Activated CD8-positive, alpha-beta memory T cell treated with anti-CD3 and anti-CD28 coated beads, Interleukin-2, amount 10 ng/mL, durations not matched to agents 7 days and 5 days (primary cell): ENCODE measurements at regions not wholly inside any gene's neighbourhood (a gene's known extent, or its start where the extent isn't known, plus 50 kb on each side); places are given as distances from the start of the nearest gene placed in this dataset.
"Not testable (repeated sequence)": the region's sequence is repeated elsewhere in the genome, so short reads cannot be mapped to it uniquely, and the experiment has no call there.

Experiments
- ATAC-seq: fragments of 150-1000 bp; cut with Tn5 transposase; one replicate; pipeline ENCODE4 v1.10.0; 2021; ENCODE audit warnings: moderate library complexity
- CTCF ChIA-PET: fragments of 350-600 bp; sonication (Branson Sonifier 250); formaldehyde crosslinking; loops from one replicate; lab custom pipeline; 2021; ENCODE audit warnings: antibody characterized with exemption; lab: Charles Lee
- DNase-seq: peaks from one replicate; pipeline ENCODE4 v3.0.0-alpha.2; 2020
- H3K27ac Mint-ChIP-seq: one replicate; pipeline ENCODE4 v1.8.0; 2021; ENCODE audit warnings: mild to moderate bottlenecking, mixed read lengths
- H3K27me3 Mint-ChIP-seq: one replicate; pipeline ENCODE4 v1.8.0; 2021; ENCODE audit warnings: mixed read lengths
- H3K36me3 Mint-ChIP-seq: one replicate; pipeline ENCODE4 v1.8.0; 2021; ENCODE audit warnings: mild to moderate bottlenecking, mixed read lengths
- H3K4me1 Mint-ChIP-seq: one replicate; pipeline ENCODE4 v1.8.0; 2021; ENCODE audit warnings: mixed read lengths
- H3K4me3 Mint-ChIP-seq: one replicate; pipeline ENCODE4 v1.8.0; 2021; ENCODE audit warnings: mild to moderate bottlenecking, moderate library complexity, mixed read lengths
- H3K9me3 Mint-ChIP-seq: one replicate; pipeline ENCODE4 v1.8.0; 2022; ENCODE audit warnings: low read depth, mixed read lengths

DNA sequence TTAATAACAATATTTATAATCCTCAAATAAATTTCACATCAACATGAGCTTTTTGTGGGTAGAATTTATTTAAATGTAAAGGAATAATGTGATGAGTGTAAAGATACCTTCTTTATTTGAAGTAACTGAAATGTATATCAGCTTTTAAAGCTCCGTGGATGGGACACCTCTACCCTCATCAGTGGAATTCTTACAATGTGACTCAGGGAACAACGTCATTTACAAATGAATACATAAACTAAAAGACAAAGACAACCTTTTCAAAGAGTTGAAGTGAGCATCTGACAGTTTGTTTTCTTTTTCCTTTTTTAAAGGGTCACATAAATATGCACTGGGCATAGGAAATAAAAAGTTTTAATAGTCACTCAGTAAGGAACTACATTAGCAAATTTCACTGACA lies 1127.0 kb upstream of the CRIM1 start:
- Mint-ChIP-seq H3K27me3 (no peaks in the 10 kb centered on the region), H3K36me3 (no peaks in the 10 kb centered on the region), H3K4me3 (no peak overlapping the region), H3K27ac (no peak overlapping the region), H3K4me1 (no peaks in the 10 kb centered on the region), H3K9me3 (peaks cover 13% of the 10 kb centered on the region)
- ATAC-seq (no peak), DNase-seq (no peak)
- CTCF ChIA-PET = no interaction called here

DNA sequence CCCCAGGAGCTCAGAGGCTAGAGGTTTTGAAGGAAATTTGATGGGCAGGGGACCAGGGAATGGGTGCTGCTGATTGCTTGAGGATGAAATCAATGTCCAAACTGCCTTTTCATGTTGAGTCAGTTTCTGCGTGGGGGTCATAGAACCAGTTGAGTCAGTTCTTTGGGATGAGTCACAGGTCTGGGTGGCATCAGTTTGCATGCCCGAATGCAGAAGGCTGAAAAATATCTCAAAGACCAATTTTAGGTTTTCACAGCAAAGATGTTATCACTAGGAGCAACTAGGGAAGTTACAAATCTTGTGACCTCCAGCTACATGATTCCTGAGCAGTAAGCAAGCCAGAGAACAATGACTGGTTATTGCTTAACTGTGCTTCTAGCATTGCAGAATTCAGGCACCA lies 1135.1 kb upstream of the CRIM1 start:
- Mint-ChIP-seq H3K4me1 (no peaks in the 10 kb centered on the region), H3K27me3 (no peaks in the 10 kb centered on the region), H3K4me3 (no peak overlapping the region), H3K36me3 (no peaks in the 10 kb centered on the region), H3K9me3 (peaks cover 6% of the 10 kb centered on the region), H3K27ac (no peak overlapping the region)
- ATAC-seq (no peak), DNase-seq (no peak)
- CTCF ChIA-PET = no interaction called here

DNA sequence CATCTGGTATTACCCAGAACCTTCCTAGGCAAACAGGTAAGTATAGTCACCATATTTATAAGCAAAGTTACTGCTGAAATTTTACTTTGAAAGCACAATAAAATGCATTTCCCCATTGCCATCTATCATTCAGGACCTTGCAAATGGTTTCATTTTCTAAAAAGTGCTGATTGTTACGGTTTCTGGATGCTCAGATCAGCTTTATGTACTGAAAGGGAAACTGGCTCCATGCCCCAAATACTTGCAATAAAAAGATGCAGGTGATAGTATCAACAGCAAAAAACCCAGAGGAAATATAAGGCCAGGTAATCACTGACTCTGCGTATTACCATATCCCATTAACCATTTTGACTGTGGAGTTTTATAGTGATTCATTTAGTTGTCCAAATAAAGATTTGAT lies 1150.7 kb upstream of the CRIM1 start:
- DNase-seq = no peak
- CTCF ChIA-PET = no interaction called here

DNA sequence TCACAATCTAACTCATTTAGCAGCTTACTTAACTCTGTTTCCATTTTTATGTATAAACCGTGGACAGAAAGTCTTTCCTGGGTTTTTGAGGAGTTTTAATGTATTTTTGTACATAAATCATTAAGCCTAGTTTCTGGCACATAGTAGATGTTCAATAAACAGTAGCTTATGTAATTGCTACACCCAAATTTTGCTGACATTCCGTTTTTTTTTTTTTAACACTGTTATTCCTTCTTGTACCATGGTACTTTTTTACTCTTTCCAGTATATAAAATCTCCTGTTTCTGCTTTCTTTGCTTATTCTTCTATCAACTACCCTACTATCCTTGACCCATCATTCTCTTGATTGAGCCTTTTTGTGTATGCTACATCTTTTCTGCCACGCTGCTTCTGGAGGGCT lies 1151.3 kb upstream of the CRIM1 start:
- Mint-ChIP-seq H3K36me3 (no peaks in the 10 kb centered on the region), H3K9me3 (peaks cover 3% of the 10 kb centered on the region), H3K27ac (no peak overlapping the region), H3K27me3 (no peaks in the 10 kb centered on the region), H3K4me3 (no peak overlapping the region), H3K4me1 (no peaks in the 10 kb centered on the region)
- CTCF ChIA-PET = no interaction called here
- DNase-seq (no peak), ATAC-seq (no peak)

More for the DNA sequence above, 1150.7 kb upstream of the CRIM1 start:
- no peaks in the 10 kb centered on the region for H3K36me3 Mint-ChIP-seq
- no peaks in the 10 kb centered on the region for H3K27me3 Mint-ChIP-seq
- H3K27ac Mint-ChIP-seq = no peak overlapping the region
- no peaks in the 10 kb centered on the region for H3K4me1 Mint-ChIP-seq
- ATAC-seq = no peak
- peaks cover 3% of the 10 kb centered on the region for H3K9me3 Mint-ChIP-seq
- H3K4me3 Mint-ChIP-seq = no peak overlapping the region

DNA sequence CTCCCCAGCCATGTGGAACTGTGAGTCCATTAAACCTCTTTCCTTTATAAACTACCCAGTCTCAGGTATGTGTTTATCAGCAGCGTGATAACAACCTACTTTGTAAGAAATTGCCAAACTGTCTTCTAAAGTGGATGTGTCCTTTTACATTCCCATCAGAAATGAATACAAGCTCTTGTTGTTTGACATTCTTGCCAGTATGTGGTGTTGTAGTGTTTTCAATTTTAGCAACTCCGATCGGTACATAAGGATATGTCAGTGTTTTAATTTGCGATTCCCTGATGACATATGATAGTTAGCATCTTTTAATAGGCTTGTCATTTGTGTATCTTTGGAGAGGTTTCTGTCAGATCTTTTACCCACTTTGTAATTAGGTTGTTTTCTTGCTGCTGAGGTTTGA lies 1156.3 kb upstream of the CRIM1 start:
- DNase-seq (no peak), ATAC-seq (no peak)
- Mint-ChIP-seq H3K9me3 (no peaks in the 10 kb centered on the region), H3K36me3 (no peaks in the 10 kb centered on the region), H3K4me1 (no peaks in the 10 kb centered on the region), H3K4me3 (no peak overlapping the region), H3K27me3 (no peaks in the 10 kb centered on the region), H3K27ac (no peak overlapping the region)
- CTCF ChIA-PET = no interaction called here

DNA sequence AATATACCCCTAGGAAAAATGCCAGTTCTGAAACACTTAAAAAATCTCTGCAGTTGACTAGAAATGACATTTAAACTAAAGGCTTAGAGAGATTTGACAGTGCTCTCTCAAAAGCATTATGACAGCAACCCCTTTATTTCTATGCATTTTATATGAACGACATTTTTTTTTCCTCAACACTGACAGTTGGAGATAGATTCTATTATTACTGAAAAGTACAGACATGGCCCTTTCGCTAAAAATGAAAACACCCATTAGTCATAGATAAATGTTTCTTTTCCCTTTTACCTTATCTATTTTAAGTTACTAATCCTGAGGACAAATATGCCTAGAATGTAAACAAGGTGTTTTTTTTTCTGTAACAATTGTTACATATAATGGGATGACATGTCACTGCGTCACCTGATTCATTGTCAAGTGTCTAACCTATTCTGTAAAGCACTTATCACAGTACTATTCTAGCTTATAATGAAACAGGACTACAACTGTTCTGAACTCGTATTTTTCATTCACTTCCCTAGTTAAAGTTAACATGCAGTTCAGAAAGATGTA lies 1169.6 kb upstream of the CRIM1 start:
- Mint-ChIP-seq H3K4me1 (no peaks in the 10 kb centered on the region), H3K27ac (no peak overlapping the region), H3K4me3 (no peak overlapping the region), H3K36me3 (no peaks in the 10 kb centered on the region), H3K9me3 (peaks cover 5% of the 10 kb centered on the region), H3K27me3 (no peaks in the 10 kb centered on the region)
- DNase-seq (no peak), ATAC-seq (no peak)
- CTCF ChIA-PET = no interaction called here

DNA sequence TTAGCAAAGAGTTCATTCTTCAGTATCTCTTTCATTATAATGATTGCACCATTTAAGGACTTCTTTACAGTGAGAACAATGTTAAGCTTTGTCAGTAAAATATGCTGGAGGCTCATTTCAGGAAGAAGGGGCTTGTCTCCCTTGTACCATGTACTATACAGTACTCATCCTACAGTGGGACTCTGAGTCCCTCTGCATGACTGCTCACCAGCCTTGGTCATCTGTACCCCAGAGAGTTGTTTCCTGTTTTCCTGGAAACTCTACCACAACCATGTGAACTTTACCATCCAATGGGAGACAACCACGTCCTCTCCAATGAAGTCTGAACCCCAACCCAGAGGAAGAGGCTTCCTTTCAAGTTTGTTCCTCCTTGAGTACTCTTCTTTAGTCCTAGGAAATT lies 1171.1 kb upstream of the CRIM1 start:
- H3K27ac Mint-ChIP-seq = no peak overlapping the region

DNA sequence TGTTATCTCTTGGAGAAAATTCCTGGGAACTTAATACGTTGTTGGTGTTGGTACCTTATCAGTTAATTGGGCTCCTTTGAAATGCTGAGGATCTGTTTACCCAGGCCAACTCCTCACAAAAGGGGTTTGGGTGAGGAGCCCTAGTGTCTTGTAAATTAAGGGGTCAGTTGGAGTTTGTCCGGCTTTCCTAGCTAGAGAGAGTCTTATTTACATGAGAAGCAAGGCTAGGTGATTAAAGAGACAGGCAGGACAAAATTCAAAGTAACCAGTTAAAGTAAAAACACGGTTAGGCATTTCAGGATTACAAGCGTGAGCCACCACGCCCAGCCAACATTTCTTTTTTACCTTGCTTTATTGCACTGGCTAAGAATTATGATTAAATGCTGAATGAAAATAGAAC lies 1178.9 kb upstream of the CRIM1 start:
- ATAC-seq, CTCF ChIA-PET, H3K4me1 Mint-ChIP-seq, H3K9me3 Mint-ChIP-seq, H3K4me3 Mint-ChIP-seq, H3K27ac Mint-ChIP-seq, DNase-seq, H3K36me3 Mint-ChIP-seq, H3K27me3 Mint-ChIP-seq: not testable (repeated sequence)

More for the DNA sequence above, 1171.1 kb upstream of the CRIM1 start:
- H3K4me1 Mint-ChIP-seq = no peaks in the 10 kb centered on the region
- DNase-seq (no peak), ATAC-seq (no peak)
- H3K36me3 Mint-ChIP-seq = no peaks in the 10 kb centered on the region
- no peak overlapping the region for H3K4me3 Mint-ChIP-seq
- peaks cover 5% of the 10 kb centered on the region for H3K9me3 Mint-ChIP-seq
- H3K27me3 Mint-ChIP-seq = no peaks in the 10 kb centered on the region
- CTCF ChIA-PET = no interaction called here

DNA sequence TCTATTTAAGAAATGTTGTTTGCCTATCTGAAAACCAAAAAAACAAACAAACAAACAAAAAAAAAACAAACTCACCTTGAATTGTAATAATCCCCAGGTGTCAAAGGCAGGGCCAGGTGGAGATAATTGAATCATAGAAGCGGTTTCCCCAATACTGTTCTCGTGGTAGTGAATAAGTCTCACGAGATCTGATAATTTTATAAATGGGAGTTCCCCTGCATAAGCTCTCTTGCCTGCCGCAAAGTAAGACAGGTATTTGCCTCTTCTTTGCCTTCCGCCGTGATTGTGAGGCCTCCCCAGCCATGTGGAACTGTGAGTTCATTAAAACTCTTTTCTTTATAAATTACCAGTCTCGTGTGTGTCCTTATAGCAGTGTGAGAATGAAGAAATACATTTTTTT lies 1180.7 kb upstream of the CRIM1 start:
- no peaks in the 10 kb centered on the region for H3K36me3 Mint-ChIP-seq
- no peak for ATAC-seq
- H3K9me3 Mint-ChIP-seq = no peaks in the 10 kb centered on the region
- H3K4me1 Mint-ChIP-seq = no peaks in the 10 kb centered on the region
- no peak overlapping the region for H3K4me3 Mint-ChIP-seq
- CTCF ChIA-PET = no interaction called here
- H3K27me3 Mint-ChIP-seq = no peaks in the 10 kb centered on the region
- H3K27ac Mint-ChIP-seq = no peak overlapping the region
- no peak for DNase-seq

DNA sequence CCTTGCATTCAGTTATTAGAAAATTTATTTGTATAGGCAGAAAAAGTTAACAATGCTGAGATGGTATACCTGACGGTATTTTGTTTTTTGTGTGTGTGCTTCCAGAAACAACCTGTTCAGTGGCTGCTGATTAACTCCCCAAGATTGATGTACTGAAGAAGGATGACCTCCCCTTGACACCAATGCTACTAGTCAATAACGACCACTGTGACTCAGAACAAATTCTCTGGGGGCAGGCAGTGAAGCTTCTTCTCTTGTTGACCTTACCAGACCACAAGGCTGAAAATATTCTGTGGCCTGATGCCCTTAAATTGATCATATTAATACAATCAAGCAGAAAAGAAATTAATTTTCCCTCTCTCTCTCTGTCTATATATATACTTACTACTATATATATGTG lies 1182.9 kb upstream of the CRIM1 start:
- Mint-ChIP-seq H3K27me3 (no peaks in the 10 kb centered on the region), H3K27ac (no peak overlapping the region), H3K4me3 (no peak overlapping the region), H3K36me3 (no peaks in the 10 kb centered on the region), H3K4me1 (no peaks in the 10 kb centered on the region), H3K9me3 (no peaks in the 10 kb centered on the region)
- no peak for DNase-seq
- CTCF ChIA-PET = no interaction called here
- no peak for ATAC-seq

DNA sequence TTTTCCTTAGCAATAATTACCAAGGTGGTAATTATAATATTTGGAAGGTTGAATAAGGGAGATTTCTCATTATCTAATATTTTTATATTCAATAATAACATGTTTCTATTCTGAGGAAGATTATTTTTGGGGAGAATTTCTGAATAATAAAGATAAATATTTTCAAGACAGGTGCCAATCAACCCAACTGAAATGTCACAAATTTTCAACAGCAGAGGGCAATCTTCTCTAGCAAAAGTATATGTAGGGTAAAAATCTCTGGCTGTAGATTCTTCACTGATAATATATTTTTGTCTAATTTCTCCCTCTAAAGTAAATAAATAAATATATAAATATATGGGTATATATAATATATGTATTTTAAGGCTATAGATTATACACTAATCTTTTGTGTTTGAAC lies 1187.2 kb upstream of the CRIM1 start:
- ATAC-seq (no peak), DNase-seq (no peak)
- no peaks in the 10 kb centered on the region for H3K36me3 Mint-ChIP-seq
- H3K4me1 Mint-ChIP-seq = no peaks in the 10 kb centered on the region
- no peak overlapping the region for H3K27ac Mint-ChIP-seq
- CTCF ChIA-PET = no interaction called here
- no peak overlapping the region for H3K4me3 Mint-ChIP-seq
- no peaks in the 10 kb centered on the region for H3K9me3 Mint-ChIP-seq
- H3K27me3 Mint-ChIP-seq = no peaks in the 10 kb centered on the region

DNA sequence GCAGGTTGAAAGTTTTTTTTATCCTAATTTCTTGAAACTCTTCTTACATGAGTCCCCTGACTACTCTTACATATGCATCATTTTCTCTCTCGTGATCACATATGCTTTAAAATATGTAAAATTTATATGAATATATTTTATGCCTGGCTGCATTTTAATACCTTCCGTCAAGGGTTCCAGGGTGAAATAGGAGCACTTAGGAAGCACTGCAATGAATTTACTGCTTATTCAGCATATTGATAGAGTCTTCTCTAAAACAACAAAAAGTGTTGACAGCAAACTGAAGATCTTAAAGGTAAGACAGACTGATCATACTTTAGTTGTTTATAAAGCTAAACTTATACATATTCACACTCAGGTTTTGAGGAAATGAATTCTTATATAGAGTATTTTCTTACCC lies 1191.6 kb upstream of the CRIM1 start:
- DNase-seq (no peak), ATAC-seq (no peak)
- Mint-ChIP-seq H3K27me3 (no peaks in the 10 kb centered on the region), H3K4me1 (no peaks in the 10 kb centered on the region), H3K36me3 (no peaks in the 10 kb centered on the region), H3K4me3 (no peak overlapping the region), H3K27ac (no peak overlapping the region), H3K9me3 (peaks cover 2% of the 10 kb centered on the region)
- CTCF ChIA-PET = no interaction called here

DNA sequence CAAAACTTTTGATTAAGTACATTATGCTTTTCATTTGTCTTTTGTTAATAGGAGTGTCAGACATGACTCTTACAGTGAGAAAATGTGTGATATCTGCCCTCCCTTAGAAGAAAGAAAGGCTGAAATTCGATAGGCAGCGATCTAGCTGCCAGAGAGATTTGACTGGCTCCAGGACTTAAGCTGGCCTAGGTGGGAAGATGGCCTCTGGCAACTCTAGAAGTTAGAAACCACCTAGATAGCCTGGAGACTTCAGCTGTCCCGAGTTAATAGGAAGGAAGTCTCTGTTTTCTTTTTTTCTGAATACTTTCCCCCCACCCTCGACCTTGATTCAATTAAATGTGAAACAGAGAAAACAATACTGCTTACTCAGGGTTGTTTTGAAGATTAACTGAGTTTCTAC lies 1194.7 kb upstream of the CRIM1 start:
- Mint-ChIP-seq H3K4me1 (no peaks in the 10 kb centered on the region), H3K36me3 (no peaks in the 10 kb centered on the region), H3K27ac (no peak overlapping the region), H3K4me3 (no peak overlapping the region), H3K9me3 (peaks cover 3% of the 10 kb centered on the region), H3K27me3 (no peaks in the 10 kb centered on the region)
- ATAC-seq (no peak), DNase-seq (no peak)
- CTCF ChIA-PET = no interaction called here

DNA sequence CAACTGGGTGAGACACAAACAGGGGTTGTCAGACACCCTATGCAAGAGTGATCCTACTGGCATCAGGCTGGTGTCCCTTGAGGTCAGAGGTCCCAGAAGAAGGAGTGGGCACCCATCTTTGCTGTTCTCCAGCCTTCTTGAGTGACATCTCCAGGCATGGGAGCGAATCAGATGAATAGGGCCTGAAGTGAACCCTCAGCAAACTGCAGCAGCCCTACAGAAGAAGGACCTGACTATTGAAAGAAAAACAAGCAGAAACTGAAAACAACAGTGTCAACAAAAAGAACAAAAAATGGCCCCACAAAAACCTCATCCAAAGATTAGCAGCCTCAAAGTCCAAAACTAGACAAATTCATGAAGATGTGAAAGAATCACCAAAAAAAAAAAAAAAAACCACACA lies 1229.7 kb upstream of the CRIM1 start:
- Mint-ChIP-seq H3K27ac (no peak overlapping the region), H3K9me3 (peaks cover 8% of the 10 kb centered on the region), H3K27me3 (no peaks in the 10 kb centered on the region), H3K36me3 (no peaks in the 10 kb centered on the region), H3K4me1 (no peaks in the 10 kb centered on the region), H3K4me3 (no peak overlapping the region)
- CTCF ChIA-PET = no interaction called here
- DNase-seq (no peak), ATAC-seq (no peak)

DNA sequence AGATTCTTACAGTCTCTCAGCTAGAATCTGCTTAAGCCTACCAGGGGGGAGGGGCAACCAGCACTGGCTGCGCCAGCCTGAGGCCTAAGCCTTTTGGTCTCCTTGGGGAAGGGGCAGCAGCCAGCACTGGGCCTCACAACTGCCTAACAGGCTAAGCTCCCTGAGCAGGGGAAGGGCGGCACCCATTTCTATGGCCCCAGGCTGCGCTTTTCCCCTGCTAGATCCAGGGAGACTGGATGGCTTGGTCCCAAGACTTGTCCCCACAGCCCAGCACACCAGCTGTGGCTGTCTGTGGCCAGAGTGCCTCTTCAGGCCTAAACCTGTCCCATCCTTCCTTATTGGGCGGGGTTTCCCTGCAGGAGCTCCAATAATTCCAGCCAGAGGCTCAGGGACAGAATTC lies 1230.3 kb upstream of the CRIM1 start:
- CTCF ChIA-PET = no interaction called here
- no peak overlapping the region for H3K4me3 Mint-ChIP-seq
- peaks cover 8% of the 10 kb centered on the region for H3K9me3 Mint-ChIP-seq

More for the DNA sequence above, 1230.3 kb upstream of the CRIM1 start:
- Mint-ChIP-seq H3K36me3 (no peaks in the 10 kb centered on the region), H3K27ac (no peak overlapping the region), H3K4me1 (no peaks in the 10 kb centered on the region), H3K27me3 (no peaks in the 10 kb centered on the region)
- DNase-seq = no peak
- no peak for ATAC-seq
